TTC549 (cell line): ENCODE measurements at regions not wholly inside any gene's neighbourhood (a gene's known extent, or its start where the extent isn't known, plus 50 kb on each side); places are given as distances from the start of the nearest gene placed in this dataset.

Experiments
- FAIRE-seq: peaks from 2 replicates; lab custom pipeline; 2012; peaks lifted over from hg19 to GRCh38; lab: Jason Lieb, UNC

DNA sequence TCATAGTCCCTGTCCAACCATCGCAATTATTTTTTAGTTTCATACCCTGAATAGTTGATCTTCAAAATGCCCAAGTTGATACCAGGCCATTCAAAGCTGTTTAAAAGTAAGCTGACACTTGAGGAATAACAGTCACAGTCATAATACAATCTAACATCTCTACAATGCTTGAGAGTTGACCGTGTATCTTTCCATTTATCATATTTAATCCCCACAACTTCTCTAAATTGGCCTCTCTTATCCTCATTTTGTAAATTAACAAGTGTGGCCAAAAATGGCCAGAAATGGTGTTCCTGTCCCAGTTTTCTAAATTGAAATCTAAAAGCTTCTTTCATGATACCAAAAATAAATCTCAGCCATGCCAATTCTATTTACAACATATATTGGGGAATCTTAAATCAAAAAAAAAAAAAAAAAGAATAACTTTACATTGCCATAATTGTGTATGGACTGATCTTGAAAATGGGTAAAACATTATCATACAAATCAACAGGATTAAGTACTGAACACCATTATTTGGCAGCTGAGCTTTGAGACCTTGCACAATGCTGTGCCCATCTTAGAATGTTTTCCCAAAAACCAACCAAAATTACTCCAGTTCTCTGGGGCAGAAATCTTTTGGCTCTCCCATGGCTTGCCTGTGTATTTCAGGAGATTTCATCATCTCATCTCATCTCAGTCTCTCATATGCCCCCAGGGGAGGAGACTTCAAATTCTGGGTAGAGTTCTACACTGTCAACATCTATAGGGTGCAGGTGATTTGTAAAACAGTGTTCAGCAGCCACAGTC lies 448.7 kb upstream of the JARID2 start:
- no peak for FAIRE-seq

- no peak for FAIRE-seq
Measured at GRCh38 chr6:14797875-14798593, 447.8 kb upstream of the JARID2 start.

- FAIRE-seq: no peak
Measured at GRCh38 chr6:14798594-14798982, 447.3 kb upstream of the JARID2 start.

- FAIRE-seq: no peak
Measured at GRCh38 chr6:14798996-14799588, 446.8 kb upstream of the JARID2 start.

DNA sequence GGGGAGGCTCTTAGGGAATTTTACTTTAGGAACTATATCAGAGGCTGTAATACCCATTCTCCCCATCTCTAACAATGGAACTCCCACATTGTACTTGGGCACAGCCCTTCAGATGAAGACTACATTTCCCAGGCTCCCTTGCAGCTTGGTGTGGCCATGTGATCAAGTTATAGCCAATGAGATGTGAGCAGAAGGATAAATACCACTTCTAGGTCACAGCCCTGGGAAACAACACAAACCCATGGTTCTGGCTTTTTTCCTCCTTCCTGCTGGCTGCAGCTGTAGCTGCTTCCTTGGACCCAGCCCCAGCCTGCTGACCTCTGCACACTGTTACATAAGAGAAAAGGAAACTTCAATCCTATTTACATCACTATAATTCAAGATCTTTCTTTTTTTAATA lies 445.9 kb upstream of the JARID2 start:
- peak; percentile 22 for FAIRE-seq

DNA sequence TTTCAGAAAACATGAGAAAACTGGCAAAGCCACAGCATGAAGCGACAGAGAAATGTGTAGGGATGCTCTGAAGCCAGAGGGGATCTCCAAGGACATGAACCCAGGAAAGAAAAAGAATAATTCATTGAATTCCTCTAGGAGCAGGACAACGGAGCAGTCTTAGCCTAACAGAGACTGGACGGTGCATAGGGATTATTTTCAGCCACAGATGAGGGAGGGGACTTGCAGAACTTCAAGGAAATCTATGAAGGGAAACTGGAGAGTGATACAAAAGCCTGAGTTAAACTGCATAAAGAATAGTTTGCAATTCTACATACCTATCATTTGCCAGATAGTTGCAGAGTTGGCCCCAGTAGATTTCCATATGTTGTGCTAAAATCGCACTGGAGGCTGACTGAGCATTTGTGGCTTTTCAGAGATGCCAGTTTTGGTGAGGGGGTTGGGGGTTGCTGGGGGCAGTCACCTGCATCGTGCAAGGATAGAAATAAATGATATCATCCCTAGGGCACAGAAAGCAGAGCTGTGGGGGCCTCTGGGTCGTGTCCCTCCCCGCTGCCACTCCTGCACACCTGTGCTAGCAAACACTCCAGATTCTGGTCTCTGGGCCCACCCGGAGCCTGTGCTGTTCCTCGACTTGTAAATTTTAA lies 443.2 kb upstream of the JARID2 start:
- FAIRE-seq: no peak

GRCh38 chr6:14804001-14804784 lies 441.7 kb upstream of the JARID2 start:
- no peak for FAIRE-seq

GRCh38 chr6:14804785-14805210 lies 441.1 kb upstream of the JARID2 start:
- FAIRE-seq: no peak

DNA sequence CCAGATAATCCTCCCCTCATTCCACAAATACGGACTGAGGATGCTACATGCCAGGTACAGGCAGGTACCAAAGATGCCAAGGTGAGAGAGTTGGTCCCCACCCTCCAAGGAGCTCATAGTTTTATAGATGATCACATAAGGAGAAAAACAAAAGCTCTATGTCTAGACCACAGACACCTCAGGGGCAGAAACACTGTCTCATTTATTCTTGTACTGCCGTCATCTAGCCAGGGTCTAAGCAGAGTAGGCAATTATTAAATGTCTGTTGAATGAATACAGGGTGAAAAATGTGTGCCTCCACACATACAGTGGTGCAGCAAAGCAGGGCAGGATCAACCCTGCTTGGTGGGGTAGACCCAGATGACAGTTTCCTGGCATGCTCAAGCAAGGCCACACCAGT lies 439.8 kb upstream of the JARID2 start:
- no peak for FAIRE-seq

GRCh38 chr6:14807130-14807529 lies 438.7 kb upstream of the JARID2 start:
- no peak for FAIRE-seq

GRCh38 chr6:14807971-14808370 lies 437.9 kb upstream of the JARID2 start:
- no peak for FAIRE-seq

- no peak for FAIRE-seq
Measured at GRCh38 chr6:14810021-14810420, 435.8 kb upstream of the JARID2 start.

GRCh38 chr6:14811775-14812428 lies 434.0 kb upstream of the JARID2 start:
- no peak for FAIRE-seq

DNA sequence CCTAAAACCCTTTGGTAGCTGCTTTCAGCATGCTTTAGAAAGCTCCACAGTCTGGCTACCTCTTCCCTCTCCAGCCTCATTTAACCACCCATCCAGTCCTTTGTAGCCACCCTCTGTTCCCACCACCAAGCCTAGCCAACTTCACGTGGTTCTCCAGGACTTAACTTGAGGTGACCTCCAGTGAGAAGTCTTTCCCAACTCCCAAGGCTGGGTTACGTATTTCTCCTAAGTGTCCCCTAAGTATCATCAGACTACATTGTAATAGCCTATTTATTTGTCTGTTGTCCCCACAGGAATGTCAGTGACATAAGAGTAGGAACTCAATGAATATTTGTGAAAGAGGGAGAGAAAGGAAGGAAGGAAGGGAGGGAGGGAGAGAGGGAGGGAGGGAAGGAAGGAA lies 431.9 kb upstream of the JARID2 start:
- no peak for FAIRE-seq

- FAIRE-seq: no peak
Measured at GRCh38 chr6:14816116-14816859, 429.6 kb upstream of the JARID2 start.

GRCh38 chr6:14817074-14817473 lies 428.8 kb upstream of the JARID2 start:
- FAIRE-seq: no peak

- no peak for FAIRE-seq
Measured at GRCh38 chr6:14818422-14818884, 427.4 kb upstream of the JARID2 start.

DNA sequence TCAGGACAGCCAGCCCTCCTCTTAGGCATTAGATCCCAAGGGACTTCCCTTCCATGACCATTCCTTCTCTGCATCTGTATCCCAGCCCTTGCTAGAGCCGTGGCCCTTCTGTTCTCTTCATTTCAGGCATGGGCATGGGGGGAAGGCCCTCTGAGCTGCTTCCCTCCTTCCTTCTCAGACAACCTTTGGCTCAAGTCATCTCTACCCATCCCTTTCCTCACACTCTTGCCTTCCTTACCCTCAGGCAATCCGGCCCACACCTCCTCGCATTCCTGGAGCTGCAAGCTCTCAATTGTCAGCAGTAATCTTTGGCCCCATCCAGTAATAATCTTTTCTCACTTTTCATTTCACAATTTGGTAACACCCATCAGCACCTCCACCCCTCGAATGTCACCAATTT lies 426.9 kb upstream of the JARID2 start:
- FAIRE-seq: no peak

DNA sequence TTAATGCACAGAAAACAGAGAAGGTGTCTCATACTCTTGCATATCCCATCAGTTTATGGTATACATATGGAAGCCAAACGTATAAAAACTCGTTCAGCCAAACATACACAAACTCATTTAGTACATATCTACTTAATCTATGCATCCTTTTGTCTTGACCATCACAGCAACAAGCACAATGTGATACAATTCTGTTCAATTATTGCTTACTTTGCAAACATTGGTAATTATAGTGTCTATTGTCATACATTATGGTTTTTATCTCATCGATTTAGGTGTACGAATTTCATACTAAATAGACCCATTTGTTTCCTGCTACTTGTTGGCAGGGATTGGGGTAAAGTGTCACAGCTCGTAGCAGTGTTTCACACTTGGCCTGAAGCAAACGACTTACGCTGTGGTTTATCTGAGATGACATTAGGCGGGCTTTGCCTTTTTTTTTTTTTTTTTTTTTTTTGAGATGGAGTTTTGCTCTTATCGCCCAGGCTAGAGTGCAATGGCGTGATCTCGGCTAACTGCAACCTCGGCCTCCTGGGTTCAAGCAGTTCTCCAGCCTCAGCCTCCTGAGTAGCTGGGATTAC lies 425.9 kb upstream of the JARID2 start:
- FAIRE-seq: no peak

- FAIRE-seq: no peak
Measured at GRCh38 chr6:14822012-14822553, 423.8 kb upstream of the JARID2 start.
